Muscle layer of colon (tissue), 2 donors: ENCODE measurements at regions not wholly inside any gene's neighbourhood (a gene's known extent, or its start where the extent isn't known, plus 50 kb on each side); places are given as distances from the start of the nearest gene placed in this dataset.

Experiments
- H3K27ac ChIP-seq: one replicate; pipeline ENCODE4 v1.7.0; 2013; ENCODE audit warnings: low read depth, mild to moderate bottlenecking, low read length, moderate library complexity
- H3K27me3 ChIP-seq, 2 donors: one replicate each; pipeline ENCODE4 v1.7.0; 2013; ENCODE audit warnings: low read length in 2 of 2, mild to moderate bottlenecking in 2 of 2; ENCODE audit not compliant: insufficient read depth in 2 of 2, control insufficient read depth in 1 of 2
- H3K36me3 ChIP-seq: one replicate; pipeline ENCODE4 v1.7.0; 2013; ENCODE audit warnings: mild to moderate bottlenecking, low read length; ENCODE audit not compliant: insufficient read depth
- H3K4me1 ChIP-seq: one replicate; pipeline ENCODE4 v1.7.0; 2013; ENCODE audit warnings: mild to moderate bottlenecking, low read length; ENCODE audit not compliant: insufficient read depth
- H3K4me3 ChIP-seq, 2 donors: one replicate each; pipeline ENCODE4 v1.7.0; 2013; ENCODE audit warnings: low read length in 2 of 2, low read depth in 1 of 2, mild to moderate bottlenecking in 1 of 2, moderate library complexity in 1 of 2
- H3K9ac ChIP-seq: one replicate; pipeline ENCODE4 v1.7.0; 2013; ENCODE audit warnings: low read length
- H3K9me3 ChIP-seq: one replicate; pipeline ENCODE4 v1.7.0; 2013; ENCODE audit warnings: mild to moderate bottlenecking, low read length
- donor health status: abdominal sarcoma.
- donor health status: Adenocarcinoma of cecum.

- no peaks in the 10 kb centered on the region for H3K36me3 ChIP-seq
- no peak overlapping the region for H3K27ac ChIP-seq
- no peaks in the 10 kb centered on the region for H3K27me3 ChIP-seq
- no peak overlapping the region for H3K9ac ChIP-seq
- no peak overlapping the region for H3K4me3 ChIP-seq
- no peaks in the 10 kb centered on the region for H3K4me1 ChIP-seq
- no peaks in the 10 kb centered on the region for H3K9me3 ChIP-seq
Observed at GRCh38 chr6:126640921-126641320, 301.0 kb downstream of the CENPW start.

- no peaks in the 10 kb centered on the region for H3K27me3 ChIP-seq
- no peak overlapping the region for H3K9ac ChIP-seq
- H3K36me3 ChIP-seq, result no peaks in the 10 kb centered on the region
- H3K27ac ChIP-seq, result no peak overlapping the region
- H3K4me1 ChIP-seq, result no peaks in the 10 kb centered on the region
- H3K4me3 ChIP-seq, result no peak overlapping the region
- no peaks in the 10 kb centered on the region for H3K9me3 ChIP-seq
Observed at GRCh38 chr6:126641641-126642040, 301.7 kb downstream of the CENPW start.

GRCh38 chr6:126643352-126643751 lies 303.4 kb downstream of the CENPW start:
- H3K27me3 ChIP-seq, result no peaks in the 10 kb centered on the region
- no peak overlapping the region for H3K4me3 ChIP-seq
- H3K36me3 ChIP-seq, result no peaks in the 10 kb centered on the region
- H3K9me3 ChIP-seq, result no peaks in the 10 kb centered on the region
- H3K9ac ChIP-seq, result no peak overlapping the region
- no peaks in the 10 kb centered on the region for H3K4me1 ChIP-seq
- H3K27ac ChIP-seq, result no peak overlapping the region

- Histone ChIP-seq H3K27me3 (no peaks in the 10 kb centered on the region), H3K9ac (no peak overlapping the region), H3K36me3 (no peaks in the 10 kb centered on the region), H3K9me3 (no peaks in the 10 kb centered on the region), H3K4me3 (no peak overlapping the region), H3K4me1 (no peaks in the 10 kb centered on the region), H3K27ac (no peak overlapping the region)
Observed at GRCh38 chr6:126650931-126651330, 311.0 kb downstream of the CENPW start.

GRCh38 chr6:126657561-126658175 lies 317.8 kb downstream of the CENPW start:
- peaks cover 4% of the 10 kb centered on the region for H3K4me1 ChIP-seq
- H3K9ac ChIP-seq, result no peak overlapping the region
- H3K27ac ChIP-seq, result no peak overlapping the region
- H3K36me3 ChIP-seq, result no peaks in the 10 kb centered on the region
- no peaks in the 10 kb centered on the region for H3K27me3 ChIP-seq
- no peaks in the 10 kb centered on the region for H3K9me3 ChIP-seq
- no peak overlapping the region for H3K4me3 ChIP-seq

- Histone ChIP-seq H3K9me3 (no peaks in the 10 kb centered on the region), H3K4me3 (no peak overlapping the region), H3K27ac (no peak overlapping the region), H3K27me3 (no peaks in the 10 kb centered on the region), H3K9ac (no peak overlapping the region), H3K4me1 (peaks cover 19% of the 10 kb centered on the region), H3K36me3 (no peaks in the 10 kb centered on the region)
Observed at GRCh38 chr6:126660376-126660775, 320.5 kb downstream of the CENPW start.

GRCh38 chr6:126661646-126662045 lies 321.7 kb downstream of the CENPW start:
- no peaks in the 10 kb centered on the region for H3K27me3 ChIP-seq
- no peak overlapping the region for H3K9ac ChIP-seq
- no peak overlapping the region for H3K27ac ChIP-seq

GRCh38 chr6:126662966-126663365 lies 323.1 kb downstream of the CENPW start:
- Histone ChIP-seq H3K4me1 (peaks cover 19% of the 10 kb centered on the region), H3K27ac (peak overlapping the region; percentile 29), H3K9me3 (no peaks in the 10 kb centered on the region)

More at GRCh38 chr6:126661646-126662045, 321.7 kb downstream of the CENPW start:
- H3K36me3 ChIP-seq, result no peaks in the 10 kb centered on the region
- H3K4me1 ChIP-seq, result peaks cover 19% of the 10 kb centered on the region
- H3K9me3 ChIP-seq, result no peaks in the 10 kb centered on the region
- H3K4me3 ChIP-seq, result no peak overlapping the region

GRCh38 chr6:126664271-126664670 lies 324.4 kb downstream of the CENPW start:
- H3K36me3 ChIP-seq, result no peaks in the 10 kb centered on the region
- no peak overlapping the region for H3K9ac ChIP-seq

More at GRCh38 chr6:126662966-126663365, 323.1 kb downstream of the CENPW start:
- H3K4me3 ChIP-seq, result no peak overlapping the region
- H3K36me3 ChIP-seq, result no peaks in the 10 kb centered on the region
- H3K9ac ChIP-seq, result no peak overlapping the region
- no peaks in the 10 kb centered on the region for H3K27me3 ChIP-seq

GRCh38 chr6:126665551-126665950 lies 325.6 kb downstream of the CENPW start:
- Histone ChIP-seq H3K27me3 (no peaks in the 10 kb centered on the region), H3K36me3 (no peaks in the 10 kb centered on the region), H3K4me1 (peaks cover 15% of the 10 kb centered on the region), H3K9me3 (no peaks in the 10 kb centered on the region), H3K4me3 (no peak overlapping the region), H3K27ac (no peak overlapping the region), H3K9ac (no peak overlapping the region)

More at GRCh38 chr6:126664271-126664670, 324.4 kb downstream of the CENPW start:
- Histone ChIP-seq H3K9me3 (no peaks in the 10 kb centered on the region), H3K4me1 (peaks cover 19% of the 10 kb centered on the region), H3K4me3 (no peak overlapping the region), H3K27me3 (no peaks in the 10 kb centered on the region), H3K27ac (no peak overlapping the region)

- no peak overlapping the region for H3K9ac ChIP-seq
- H3K36me3 ChIP-seq, result no peaks in the 10 kb centered on the region
- H3K27me3 ChIP-seq, result no peaks in the 10 kb centered on the region
- no peak overlapping the region for H3K27ac ChIP-seq
- H3K9me3 ChIP-seq, result no peaks in the 10 kb centered on the region
- H3K4me1 ChIP-seq, result peaks cover 15% of the 10 kb centered on the region
- H3K4me3 ChIP-seq, result no peak overlapping the region
Observed at GRCh38 chr6:126667071-126667470, 327.2 kb downstream of the CENPW start.

GRCh38 chr6:126667728-126668127 lies 327.8 kb downstream of the CENPW start:
- H3K36me3 ChIP-seq, result no peaks in the 10 kb centered on the region
- H3K27me3 ChIP-seq, result no peaks in the 10 kb centered on the region
- H3K9ac ChIP-seq, result no peak overlapping the region
- peaks cover 15% of the 10 kb centered on the region for H3K4me1 ChIP-seq
- no peak overlapping the region for H3K4me3 ChIP-seq
- H3K27ac ChIP-seq, result no peak overlapping the region
- no peaks in the 10 kb centered on the region for H3K9me3 ChIP-seq
